ENCODE measurements at regions not wholly inside any gene's neighbourhood (a gene's known extent, or its start where the extent isn't known, plus 50 kb on each side); places are given as distances from the start of the nearest gene placed in this dataset.

- H3K9ac ChIP-seq (ENCODE audit: low read length) = no peak overlapping the region
- H3K36me3 ChIP-seq (replicated peaks; ENCODE audit: low read depth, low read length) = no peaks in the 10 kb centered on the region
- no peak overlapping the region for H3K4me2 ChIP-seq (ENCODE audit: low read length)
- H2AFZ ChIP-seq (ENCODE audit: low read depth, low read length) = no peak overlapping the region
- H4K20me1 ChIP-seq (ENCODE audit: insufficient read depth, low read length) = no peaks in the 10 kb centered on the region
- H3K27ac ChIP-seq (ENCODE audit: low read length) = no peak overlapping the region
- H3K79me2 ChIP-seq (ENCODE audit: low read length) = no peaks in the 10 kb centered on the region
- no peaks in the 10 kb centered on the region for H3K4me1 ChIP-seq (ENCODE audit: low read length)
- TF ChIP-seq CTCF (IDR thresholded peaks at IDR 0.05; ENCODE audit: low read depth, low read length) (no peak), EZH2phosphoT487 (IDR thresholded peaks at IDR 0.05; ENCODE audit: low read depth) (no peak)
- no peak overlapping the region for H3K4me3 ChIP-seq (ENCODE audit: low read length)
- H3K9me3 ChIP-seq (ENCODE audit: insufficient read depth, low read length) = no peaks in the 10 kb centered on the region
- H3K27me3 ChIP-seq (ENCODE audit: low read depth, low read length) = no peaks in the 10 kb centered on the region
Measured at GRCh38 chr4:101667348-101667747, 123.2 kb upstream of the BANK1 start.

GRCh38 chr4:101660607-101661006 is 129.9 kb upstream of the BANK1 start:
- H3K36me3 ChIP-seq (replicated peaks; ENCODE audit: low read depth, low read length) = no peaks in the 10 kb centered on the region
- H3K9ac ChIP-seq (ENCODE audit: low read length) = no peak overlapping the region
- no peaks in the 10 kb centered on the region for H4K20me1 ChIP-seq (ENCODE audit: insufficient read depth, low read length)
- no peaks in the 10 kb centered on the region for H3K9me3 ChIP-seq (ENCODE audit: insufficient read depth, low read length)
- no peaks in the 10 kb centered on the region for H3K4me1 ChIP-seq (ENCODE audit: low read length)
- no peak overlapping the region for H3K27ac ChIP-seq (ENCODE audit: low read length)
- no peak overlapping the region for H2AFZ ChIP-seq (ENCODE audit: low read depth, low read length)
- H3K27me3 ChIP-seq (ENCODE audit: low read depth, low read length) = no peaks in the 10 kb centered on the region
- H3K4me2 ChIP-seq (ENCODE audit: low read length) = no peak overlapping the region
- no peaks in the 10 kb centered on the region for H3K79me2 ChIP-seq (ENCODE audit: low read length)
- TF ChIP-seq EZH2phosphoT487 (IDR thresholded peaks at IDR 0.05; ENCODE audit: low read depth) = no peak
- no peak for TF ChIP-seq CTCF (IDR thresholded peaks at IDR 0.05; ENCODE audit: low read depth, low read length)
- no peak overlapping the region for H3K4me3 ChIP-seq (ENCODE audit: low read length)

GRCh38 chr4:101655857-101656256 is 134.7 kb upstream of the BANK1 start:
- Histone ChIP-seq H3K27ac (ENCODE audit: low read length) (no peak overlapping the region), H3K4me3 (ENCODE audit: low read length) (no peak overlapping the region), H3K4me2 (ENCODE audit: low read length) (no peak overlapping the region), H3K36me3 (replicated peaks; ENCODE audit: low read depth, low read length) (no peaks in the 10 kb centered on the region), H3K4me1 (ENCODE audit: low read length) (no peaks in the 10 kb centered on the region), H2AFZ (ENCODE audit: low read depth, low read length) (no peak overlapping the region), H4K20me1 (ENCODE audit: insufficient read depth, low read length) (no peaks in the 10 kb centered on the region), H3K9me3 (ENCODE audit: insufficient read depth, low read length) (no peaks in the 10 kb centered on the region), H3K9ac (ENCODE audit: low read length) (no peak overlapping the region), H3K27me3 (ENCODE audit: low read depth, low read length) (no peaks in the 10 kb centered on the region), H3K79me2 (ENCODE audit: low read length) (no peaks in the 10 kb centered on the region)
- no peak for TF ChIP-seq CTCF (IDR thresholded peaks at IDR 0.05; ENCODE audit: low read depth, low read length)
- no peak for TF ChIP-seq EZH2phosphoT487 (IDR thresholded peaks at IDR 0.05; ENCODE audit: low read depth)

- no peak overlapping the region for H2AFZ ChIP-seq (ENCODE audit: low read depth, low read length)
- no peaks in the 10 kb centered on the region for H3K79me2 ChIP-seq (ENCODE audit: low read length)
- no peaks in the 10 kb centered on the region for H4K20me1 ChIP-seq (ENCODE audit: insufficient read depth, low read length)
- H3K4me3 ChIP-seq (ENCODE audit: low read length) = no peak overlapping the region
- no peaks in the 10 kb centered on the region for H3K27me3 ChIP-seq (ENCODE audit: low read depth, low read length)
- no peaks in the 10 kb centered on the region for H3K36me3 ChIP-seq (replicated peaks; ENCODE audit: low read depth, low read length)
- no peak overlapping the region for H3K9ac ChIP-seq (ENCODE audit: low read length)
- H3K27ac ChIP-seq (ENCODE audit: low read length) = no peak overlapping the region
- TF ChIP-seq CTCF (IDR thresholded peaks at IDR 0.05; ENCODE audit: low read depth, low read length) (no peak), EZH2phosphoT487 (IDR thresholded peaks at IDR 0.05; ENCODE audit: low read depth) (no peak)
- H3K9me3 ChIP-seq (ENCODE audit: insufficient read depth, low read length) = no peaks in the 10 kb centered on the region
- H3K4me1 ChIP-seq (ENCODE audit: low read length) = no peaks in the 10 kb centered on the region
- H3K4me2 ChIP-seq (ENCODE audit: low read length) = no peak overlapping the region
Measured at GRCh38 chr4:101655005-101655404, 135.5 kb upstream of the BANK1 start.

Measured in OCI-LY3 (cell line).